ENCODE measurements at regions not wholly inside any gene's neighbourhood (a gene's known extent, or its start where the extent isn't known, plus 50 kb on each side); places are given as distances from the start of the nearest gene placed in this dataset.

GRCh38 chr2:12842917-12843316, 126.2 kb downstream of the TRIB2 start:
- H3K4me3 ChIP-seq (ENCODE audit: insufficient read depth, low read length, poor library complexity, severe bottlenecking), result no peak overlapping the region
- no peak overlapping the region for H3K27ac ChIP-seq (ENCODE audit: low read depth, low read length)
- H4K20me1 ChIP-seq (ENCODE audit: low read depth, low read length), result no peaks in the 10 kb centered on the region
- no peaks in the 10 kb centered on the region for H3K36me3 ChIP-seq (ENCODE audit: low read length)
- H3K9ac ChIP-seq (ENCODE audit: low read length), result no peak overlapping the region
- no peak overlapping the region for H2AFZ ChIP-seq (ENCODE audit: low read depth, low read length, severe bottlenecking)
- no peaks in the 10 kb centered on the region for H3K79me2 ChIP-seq (ENCODE audit: insufficient read depth, low read length)
- no peak overlapping the region for H3K4me2 ChIP-seq (ENCODE audit: low read depth, low read length, poor library complexity, severe bottlenecking)
- H3K9me2 ChIP-seq (replicated peaks; ENCODE audit: insufficient read depth, low read length), result no peaks in the 10 kb centered on the region
- H3F3A ChIP-seq (ENCODE audit: insufficient read depth), result no peaks in the 10 kb centered on the region
- TF ChIP-seq EZH2phosphoT487 (conservative IDR thresholded peaks at IDR 0.05; ENCODE audit: low read length) (no peak), CTCF (IDR thresholded peaks at IDR 0.05; ENCODE audit: insufficient read depth, low read length, poor library complexity, severe bottlenecking) (no peak)
- no peaks in the 10 kb centered on the region for H3K27me3 ChIP-seq (ENCODE audit: low read length)
- no peaks in the 10 kb centered on the region for H3K9me3 ChIP-seq (ENCODE audit: insufficient read depth, low read length)

- H2AFZ ChIP-seq (ENCODE audit: low read depth, low read length, severe bottlenecking), result no peak overlapping the region
- no peak overlapping the region for H3K9ac ChIP-seq (ENCODE audit: low read length)
These were observed 127.8 kb downstream of the TRIB2 start for GRCh38 chr2:12844511-12844910.

GRCh38 chr2:12847694-12848575, 131.2 kb downstream of the TRIB2 start:
- no peak overlapping the region for H3K27ac ChIP-seq (ENCODE audit: low read depth, low read length)
- H3K36me3 ChIP-seq (ENCODE audit: low read length), result no peaks in the 10 kb centered on the region
- no peak for TF ChIP-seq CTCF (IDR thresholded peaks at IDR 0.05; ENCODE audit: insufficient read depth, low read length, poor library complexity, severe bottlenecking)
- TF ChIP-seq EZH2phosphoT487 (conservative IDR thresholded peaks at IDR 0.05; ENCODE audit: low read length), result no peak
- H3K27me3 ChIP-seq (ENCODE audit: low read length), result no peaks in the 10 kb centered on the region
- no peak overlapping the region for H2AFZ ChIP-seq (ENCODE audit: low read depth, low read length, severe bottlenecking)
- H4K20me1 ChIP-seq (ENCODE audit: low read depth, low read length), result no peaks in the 10 kb centered on the region
- H3K79me2 ChIP-seq (ENCODE audit: insufficient read depth, low read length), result no peaks in the 10 kb centered on the region
- H3K9me3 ChIP-seq (ENCODE audit: insufficient read depth, low read length), result no peaks in the 10 kb centered on the region
- no peaks in the 10 kb centered on the region for H3F3A ChIP-seq (ENCODE audit: insufficient read depth)
- no peak overlapping the region for H3K9ac ChIP-seq (ENCODE audit: low read length)
- H3K4me2 ChIP-seq (ENCODE audit: low read depth, low read length, poor library complexity, severe bottlenecking), result no peak overlapping the region
- H3K9me2 ChIP-seq (replicated peaks; ENCODE audit: insufficient read depth, low read length), result no peaks in the 10 kb centered on the region
- H3K4me3 ChIP-seq (ENCODE audit: insufficient read depth, low read length, poor library complexity, severe bottlenecking), result no peak overlapping the region

More at GRCh38 chr2:12844511-12844910, 127.8 kb downstream of the TRIB2 start:
- Histone ChIP-seq H3K27ac (ENCODE audit: low read depth, low read length) (no peak overlapping the region), H4K20me1 (ENCODE audit: low read depth, low read length) (no peaks in the 10 kb centered on the region), H3K4me2 (ENCODE audit: low read depth, low read length, poor library complexity, severe bottlenecking) (no peak overlapping the region), H3K79me2 (ENCODE audit: insufficient read depth, low read length) (no peaks in the 10 kb centered on the region), H3K4me3 (ENCODE audit: insufficient read depth, low read length, poor library complexity, severe bottlenecking) (no peak overlapping the region), H3F3A (ENCODE audit: insufficient read depth) (no peaks in the 10 kb centered on the region), H3K9me3 (ENCODE audit: insufficient read depth, low read length) (no peaks in the 10 kb centered on the region), H3K36me3 (ENCODE audit: low read length) (no peaks in the 10 kb centered on the region), H3K9me2 (replicated peaks; ENCODE audit: insufficient read depth, low read length) (no peaks in the 10 kb centered on the region), H3K27me3 (ENCODE audit: low read length) (no peaks in the 10 kb centered on the region)
- TF ChIP-seq CTCF (IDR thresholded peaks at IDR 0.05; ENCODE audit: insufficient read depth, low read length, poor library complexity, severe bottlenecking) (no peak), EZH2phosphoT487 (conservative IDR thresholded peaks at IDR 0.05; ENCODE audit: low read length) (no peak)
